ENCODE measurements at regions not wholly inside any gene's neighbourhood (a gene's known extent, or its start where the extent isn't known, plus 50 kb on each side); places are given as distances from the start of the nearest gene placed in this dataset.

- TF ChIP-seq CTCF (IDR thresholded peaks at IDR 0.05) (no peak), POLR2AphosphoS5 (IDR thresholded peaks at IDR 0.05; ENCODE audit: low read depth, low read length) (no peak), SIN3A (IDR thresholded peaks at IDR 0.05; ENCODE audit: borderline replicate concordance, insufficient read depth, low read depth, low read length) (no peak), TCF7L2 (IDR thresholded peaks at IDR 0.05; ENCODE audit: low read depth, low read length) (no peak), REST (IDR thresholded peaks at IDR 0.05; ENCODE audit: insufficient read depth in 1 of 2, low read depth in 2 of 2, low read length in 1 of 2) (no peak)
These were observed 101.7 kb upstream of the MAX start for GRCh38 chr14:65204056-65204455.

Measured in Panc1 (cell line).